Hematopoietic multipotent progenitor cell (in vitro differentiated cells): ENCODE measurements at regions not wholly inside any gene's neighbourhood (a gene's known extent, or its start where the extent isn't known, plus 50 kb on each side); places are given as distances from the start of the nearest gene placed in this dataset.
"Not testable (repeated sequence)": the region's sequence is repeated elsewhere in the genome, so short reads cannot be mapped to it uniquely, and the experiment has no call there.

Experiments
- DNase-seq, 3 donors: peaks; one replicate each; pipeline ENCODE4 v3.0.0-alpha.2; 2011 to 2015; ENCODE audit warnings: low read depth in 2 of 3, low spot score in 2 of 3

GRCh38 chr7:19317461-19317860, 172.2 kb upstream of the FERD3L start:
- no peak for DNase-seq

DNA sequence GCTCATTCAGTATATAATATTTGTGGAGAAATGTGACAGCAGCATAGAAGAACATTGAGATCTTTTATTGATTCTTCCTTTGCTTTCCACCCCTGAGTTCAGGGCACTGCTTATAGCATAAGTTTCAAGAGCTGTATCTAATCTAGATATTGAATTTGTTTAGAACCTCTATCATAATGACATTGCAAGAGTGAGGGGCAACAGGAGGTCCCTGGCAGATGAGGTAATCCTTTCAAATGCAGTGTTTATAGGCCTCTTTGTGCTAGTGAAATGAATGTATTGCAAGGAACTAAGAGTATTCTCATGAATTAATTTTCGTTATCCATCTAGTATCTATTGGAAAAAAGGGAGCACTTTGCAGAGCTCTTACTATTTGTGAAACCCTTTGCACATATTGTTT, 167.2 kb upstream of the FERD3L start:
- no peak for DNase-seq

- no peak for DNase-seq
Measured at GRCh38 chr7:19307554-19307953, 162.3 kb upstream of the FERD3L start.

GRCh38 chr7:19305698-19306097, 160.5 kb upstream of the FERD3L start:
- no peak for DNase-seq

- DNase-seq: no peak
Measured at GRCh38 chr7:19304086-19304485, 158.9 kb upstream of the FERD3L start.

DNA sequence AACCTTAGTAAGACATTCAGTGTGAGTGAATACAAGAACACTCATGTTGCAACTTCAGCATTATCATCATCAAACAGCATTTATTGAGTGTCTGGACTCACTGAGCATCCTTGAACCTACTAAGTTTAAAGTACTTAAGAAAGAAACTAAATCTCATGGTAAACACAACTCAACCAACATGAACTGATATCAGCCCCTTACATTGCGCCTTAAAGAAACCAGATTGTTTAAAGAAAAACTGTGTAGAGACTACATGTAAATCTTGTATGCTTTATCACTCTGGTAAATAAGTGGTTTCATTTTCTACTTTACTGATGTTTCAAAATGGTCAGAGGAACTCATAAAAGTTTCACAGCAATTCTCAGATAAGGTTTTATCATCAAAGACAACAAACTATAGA, 157.5 kb upstream of the FERD3L start:
- DNase-seq: no peak

GRCh38 chr7:19296617-19297016, 151.4 kb upstream of the FERD3L start:
- no peak for DNase-seq

DNA sequence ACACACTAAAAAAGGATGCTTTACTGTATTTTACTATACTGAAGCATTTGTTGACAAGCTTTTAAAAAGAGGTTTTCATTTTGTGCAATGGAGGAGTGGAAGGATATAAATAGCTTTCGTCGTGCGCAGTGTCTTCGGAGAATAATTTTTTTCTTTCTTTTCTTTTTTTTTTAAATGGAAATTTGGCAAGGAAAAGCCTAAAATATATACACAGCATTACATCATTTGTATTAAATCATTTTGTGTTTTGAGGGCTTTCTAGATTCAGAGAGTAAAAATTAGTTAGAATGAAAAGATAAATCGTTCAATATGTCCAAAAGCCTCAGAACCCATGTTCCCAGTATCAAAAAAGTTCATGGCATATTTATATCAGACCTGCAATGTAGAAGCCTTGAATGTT, 150.2 kb upstream of the FERD3L start:
- no peak for DNase-seq

DNA sequence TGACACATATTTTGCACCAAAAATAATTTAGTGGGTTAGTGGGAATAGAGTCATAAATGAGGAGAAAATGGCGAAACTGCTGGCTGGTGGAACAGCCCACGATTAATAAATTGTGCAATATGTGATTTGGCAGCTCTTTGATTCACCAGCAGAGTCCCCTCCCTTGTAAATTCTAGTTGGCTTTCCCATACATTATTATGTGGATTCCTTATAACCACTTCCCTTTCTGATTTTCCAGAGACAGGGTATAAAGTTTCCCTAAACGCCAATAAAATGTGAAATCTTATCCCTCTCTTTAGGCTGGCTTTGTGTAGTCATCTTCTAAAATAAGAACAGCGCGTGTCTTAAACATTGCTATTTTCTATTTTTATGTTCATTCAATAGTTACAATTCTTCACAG, 149.4 kb upstream of the FERD3L start:
- DNase-seq: no peak

DNA sequence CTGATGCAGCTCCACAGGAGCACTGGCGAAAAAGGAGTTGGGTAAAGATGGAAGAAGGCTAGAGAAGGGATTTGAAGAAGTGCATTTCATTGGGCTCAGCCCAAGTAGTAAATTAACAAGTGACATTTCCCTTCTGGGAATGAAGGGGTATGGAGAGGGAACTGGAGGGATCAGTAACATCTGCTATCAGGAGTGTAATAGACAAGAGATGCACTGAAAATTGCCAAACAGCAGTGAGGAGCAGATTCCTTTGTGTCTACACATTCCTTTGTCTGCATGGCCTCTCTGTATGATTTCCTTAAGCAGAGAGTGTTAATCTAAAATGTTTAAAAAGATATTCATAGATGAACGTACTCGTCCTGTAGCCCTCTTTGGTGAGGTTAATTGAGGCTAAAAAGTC, 148.2 kb upstream of the FERD3L start:
- DNase-seq: no peak

GRCh38 chr7:19290968-19291367, 145.7 kb upstream of the FERD3L start:
- no peak for DNase-seq

DNA sequence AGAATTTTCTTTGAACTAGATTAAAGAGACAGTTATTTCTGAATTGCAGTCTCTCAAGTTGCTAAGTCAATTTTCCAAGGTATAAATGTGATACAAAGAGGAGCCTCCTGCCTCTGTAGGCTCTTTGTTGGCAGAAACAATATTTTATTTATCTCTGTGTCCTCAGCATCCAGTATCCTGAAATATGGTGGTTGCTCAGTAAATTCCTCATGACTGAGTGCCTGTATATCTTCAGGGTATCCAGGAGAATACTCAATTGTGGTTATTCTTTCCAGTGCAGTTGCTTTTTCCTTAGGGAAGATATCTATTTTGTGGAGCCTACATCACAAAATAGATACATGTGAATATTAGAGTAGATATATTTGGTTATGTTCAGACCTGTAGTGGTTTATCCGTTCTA, 144.8 kb upstream of the FERD3L start:
- DNase-seq: no peak

DNA sequence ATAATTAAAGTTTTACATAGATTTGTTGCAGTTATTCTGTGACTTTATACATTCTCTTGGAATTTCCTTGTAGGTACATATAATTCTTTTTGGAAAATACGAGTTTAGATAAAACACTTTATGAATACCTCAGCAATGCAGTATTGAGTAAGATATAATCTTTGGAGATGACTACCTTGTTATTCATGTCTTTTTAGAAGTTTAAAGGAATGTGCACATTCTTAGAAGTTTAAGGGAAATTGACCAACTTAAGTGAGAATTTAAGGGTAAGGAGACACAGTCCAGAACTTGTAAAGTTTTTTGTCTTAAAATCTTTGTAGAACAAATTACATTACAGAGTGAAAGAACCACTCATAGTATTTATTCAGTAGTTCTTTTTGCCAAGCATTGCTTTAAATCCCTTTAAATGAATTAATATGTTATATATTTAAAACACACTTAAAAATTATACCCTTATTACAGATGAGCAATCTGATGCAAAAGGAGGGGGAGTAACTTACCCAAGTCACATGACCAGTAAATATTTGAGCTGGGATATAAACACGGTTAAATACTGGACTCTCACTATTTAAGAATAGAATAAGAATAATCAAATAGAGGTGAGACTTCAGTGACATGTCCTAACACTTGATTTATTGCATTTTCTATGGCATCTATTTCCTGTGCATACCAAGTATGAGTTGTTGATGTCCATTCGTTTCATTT, 139.5 kb upstream of the FERD3L start:
- no peak for DNase-seq

- DNase-seq: no peak
Measured at GRCh38 chr7:19284136-19284535, 138.9 kb upstream of the FERD3L start.

DNA sequence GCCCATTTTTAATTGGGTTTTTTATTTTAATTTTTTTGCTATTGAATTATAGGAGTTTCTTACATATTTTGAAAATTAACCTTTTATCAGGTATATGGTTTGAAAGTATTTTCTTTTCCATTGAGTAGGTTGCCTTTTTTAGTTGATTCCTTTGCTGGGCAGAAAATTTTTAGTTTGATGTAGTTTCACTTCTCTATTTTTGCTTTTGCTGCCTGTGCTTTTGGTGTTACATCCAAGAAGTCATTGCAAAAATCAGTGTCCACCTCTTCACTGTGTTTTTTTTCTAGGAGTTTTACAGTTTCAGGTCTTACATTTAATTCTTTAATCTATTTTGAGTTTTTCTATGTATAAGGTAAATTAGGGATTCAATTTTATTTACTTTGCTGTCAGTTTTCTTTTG, 129.8 kb upstream of the FERD3L start:
- no peak for DNase-seq

DNA sequence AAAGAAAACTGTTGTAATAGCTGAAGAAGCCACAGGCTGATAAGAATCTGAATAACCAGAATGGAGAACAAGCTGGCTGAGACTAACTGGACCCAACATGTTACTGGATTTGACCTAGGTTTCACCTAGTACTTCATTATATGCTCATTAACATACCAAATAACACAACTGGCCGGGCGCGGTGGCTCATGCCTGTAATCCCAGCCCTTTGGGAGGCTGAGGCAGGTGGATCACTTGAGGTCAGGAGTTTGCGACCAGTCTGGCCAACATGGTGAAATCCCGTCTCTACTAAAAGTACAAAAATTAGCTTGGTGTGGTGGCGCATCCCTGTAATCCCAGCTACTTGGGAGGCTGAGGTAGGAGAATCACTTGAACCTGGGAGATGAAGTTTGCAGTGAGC, 127.1 kb upstream of the FERD3L start:
- not testable (repeated sequence) for DNase-seq

- DNase-seq: no peak
Measured at GRCh38 chr7:19269301-19269700, 124.1 kb upstream of the FERD3L start.

DNA sequence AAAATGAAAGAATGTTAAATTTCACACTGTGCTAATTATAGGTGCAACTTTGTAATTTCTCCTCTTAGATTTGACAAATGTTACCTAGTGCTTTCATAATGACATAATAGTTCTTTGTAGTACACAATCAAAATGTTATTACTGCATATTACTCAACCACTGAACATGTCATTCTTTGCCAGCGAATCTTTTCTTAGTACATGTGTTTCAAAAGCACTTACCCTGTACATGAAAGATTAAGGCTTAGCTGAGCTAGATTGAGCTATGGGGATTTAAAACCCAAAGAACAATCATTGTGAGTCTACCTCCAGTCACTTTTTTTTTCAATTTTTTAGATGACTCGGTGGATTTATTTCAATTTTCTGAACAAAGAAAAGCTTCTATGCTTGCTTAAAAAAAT, 123.5 kb upstream of the FERD3L start:
- no peak for DNase-seq

DNA sequence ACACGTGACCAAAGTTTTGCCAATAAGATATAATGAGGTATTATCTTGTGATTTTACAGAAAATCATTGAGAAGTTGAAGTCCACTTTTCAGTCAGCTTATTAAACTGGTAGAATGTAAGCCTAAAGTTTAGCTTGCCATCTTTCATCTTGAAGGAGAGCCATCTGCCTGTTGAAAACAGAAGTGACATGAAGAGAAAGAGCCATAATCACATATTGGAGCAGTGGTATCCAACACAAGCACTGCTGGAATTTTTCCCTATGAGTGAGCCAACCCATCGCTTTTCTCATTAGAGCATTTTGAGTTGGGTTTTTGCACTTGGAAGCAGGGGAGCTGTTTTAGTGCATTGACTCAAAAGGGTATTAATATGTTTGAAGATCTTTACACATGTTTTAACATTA, 117.6 kb upstream of the FERD3L start:
- DNase-seq: no peak

DNA sequence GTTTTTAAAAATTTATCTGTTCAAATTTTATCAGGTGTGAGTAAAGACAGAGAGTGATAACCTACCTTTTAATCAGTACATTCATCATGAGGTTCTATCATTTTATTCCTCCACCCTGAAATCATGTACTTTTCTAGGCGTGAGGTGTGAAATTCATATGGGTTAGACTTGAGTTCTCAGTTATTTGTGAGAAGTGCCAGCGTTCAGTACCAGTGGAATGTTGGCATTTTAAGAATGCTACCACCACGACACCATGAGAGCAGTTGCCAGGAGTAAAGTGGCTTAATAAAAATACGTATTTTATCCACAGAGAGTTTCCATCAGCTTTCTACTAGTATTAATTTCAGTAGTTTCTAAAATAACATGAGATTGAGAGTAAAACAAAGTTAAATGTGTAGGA, 104.1 kb upstream of the FERD3L start:
- DNase-seq: no peak

DNA sequence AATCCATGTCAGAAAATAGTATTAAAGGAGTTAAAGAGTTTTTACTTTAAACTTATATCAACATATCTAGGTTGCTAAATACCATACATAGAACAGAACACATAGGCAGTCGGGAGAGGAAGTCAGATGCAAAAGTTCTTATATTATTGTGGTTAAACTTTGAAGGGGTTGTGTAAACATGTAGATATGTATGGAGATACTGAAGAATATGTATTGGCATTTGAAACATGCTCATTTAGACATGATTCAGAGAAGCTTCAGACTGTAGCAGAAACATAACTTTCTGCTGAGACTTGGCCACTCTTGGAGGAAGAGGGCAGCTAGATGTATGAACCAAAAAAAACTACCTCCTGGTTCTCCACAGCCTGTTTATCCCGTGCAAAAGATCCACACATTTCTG, 103.5 kb upstream of the FERD3L start:
- no peak for DNase-seq

DNA sequence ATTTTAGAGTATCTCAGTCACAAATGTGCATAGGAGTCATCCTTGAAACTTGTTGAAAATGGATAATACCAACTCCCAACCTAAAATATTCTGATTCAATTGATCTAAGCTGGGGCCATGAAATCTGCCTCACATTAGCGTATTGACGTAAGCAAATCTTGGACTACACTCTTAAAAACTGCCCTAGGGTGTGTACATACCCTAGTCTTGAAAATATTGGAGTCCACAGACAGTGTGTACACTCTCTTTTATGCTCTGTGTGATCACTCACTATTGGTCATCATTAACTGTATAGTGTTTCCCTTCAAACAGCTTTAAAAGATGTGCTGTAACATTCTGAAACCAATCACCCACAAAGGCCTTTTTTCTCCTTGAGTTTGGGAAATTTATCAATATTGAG, 102.9 kb upstream of the FERD3L start:
- DNase-seq: no peak

DNA sequence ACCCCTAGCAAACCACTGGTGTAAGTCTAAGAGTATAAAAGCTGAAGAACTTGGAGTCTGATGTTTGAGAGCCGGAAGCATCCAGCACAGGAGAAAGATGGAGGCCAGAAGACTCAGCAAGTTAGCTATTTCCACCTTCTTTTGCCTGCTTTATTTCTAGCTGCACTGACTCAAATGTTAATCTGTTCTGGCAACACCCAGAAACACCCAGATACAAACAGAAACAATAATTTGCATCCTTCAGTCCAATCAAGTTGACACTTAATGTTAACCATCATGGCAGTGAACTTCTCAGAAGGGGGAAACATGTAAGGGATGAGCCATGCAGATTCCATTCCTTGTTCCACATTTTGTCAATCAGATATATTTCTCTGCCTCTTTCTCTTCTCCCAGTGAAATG, 101.8 kb upstream of the FERD3L start:
- DNase-seq: no peak
